GM12878 (cell line): ENCODE measurements at regions not wholly inside any gene's neighbourhood (a gene's known extent, or its start where the extent isn't known, plus 50 kb on each side); places are given as distances from the start of the nearest gene placed in this dataset.
"Not testable (repeated sequence)": the region's sequence is repeated elsewhere in the genome, so short reads cannot be mapped to it uniquely, and the experiment has no call there.

Source experiments
- ATAC-seq: fragments of 200-7000 bp; cut with Tn5 transposase; 3 replicates; pipeline ENCODE4 v1.9.1; 2020; ENCODE audit warnings: mild to moderate bottlenecking, moderate library complexity
- BruUV-seq: library from RNA; stranded (reverse); fragments of 400-500 nt; replicated peaks from 2 replicates; lab custom pipeline; 2021; lab: Mats Ljungman, UMichigan
- CTCF ChIA-PET: fragments of 300-600 bp; sonication (Branson Sonifier 250); formaldehyde crosslinking; extraction: SDS; loops from one replicate; lab custom pipeline; 2021; ENCODE audit warnings: inconsistent platforms; lab: Yijun Ruan, JAX
- POLR2A ChIA-PET: fragments of 350-600 bp; formaldehyde crosslinking; extraction: SDS; loops from one replicate; lab custom pipeline; 2021; ENCODE audit warnings: inconsistent platforms; lab: Charles Lee
- RAD21 ChIA-PET: fragments of 300-600 bp; sonication (Branson Sonifier 250); formaldehyde crosslinking; loops from one replicate; lab custom pipeline; 2023; ENCODE audit warnings: antibody characterized with exemption; ENCODE audit not compliant: unreplicated experiment; lab: Charles Lee
- SMC1A ChIA-PET: fragments of 300-600 bp; sonication (Branson Sonifier 250); formaldehyde crosslinking; loops from one replicate; lab custom pipeline; 2023; ENCODE audit not compliant: unreplicated experiment, uncharacterized antibody; lab: Charles Lee
- DNase-seq: peaks from one replicate; pipeline ENCODE4 v3.0.0-alpha.2; 2011; ENCODE audit warnings: low read depth, low spot score
- FAIRE-seq: peaks from 3 replicates; lab custom pipeline; 2011; peaks lifted over from hg19 to GRCh38; lab: Jason Lieb, UNC
- H2AFZ ChIP-seq: 2 replicates; pipeline ENCODE4 v1.6.0; 2011; ENCODE audit warnings: low read depth, low read length, control low read depth; ENCODE audit not compliant: control insufficient read depth
- H3K27ac ChIP-seq: 2 replicates; pipeline ENCODE4 v1.5.1; 2011; ENCODE audit warnings: control low read depth; ENCODE audit not compliant: control insufficient read depth, insufficient read depth
- H3K27me3 ChIP-seq, 2 experiments: replicated peaks in 1 of 2; 2 replicates each; pipeline versions ENCODE4 v1.6.0 to v1.6.1; 2011; ENCODE audit warnings: low read length in 1 of 2; ENCODE audit not compliant: control insufficient read depth in 2 of 2, insufficient read depth in 2 of 2
- H3K36me3 ChIP-seq, 2 experiments: 2 replicates each; pipeline ENCODE4 v1.5.1; 2011; ENCODE audit warnings: low read length in 1 of 2; ENCODE audit not compliant: control insufficient read depth in 2 of 2, insufficient read depth in 2 of 2
- H3K4me1 ChIP-seq: 2 replicates; pipeline ENCODE4 v1.6.1; 2011; ENCODE audit warnings: mild to moderate bottlenecking, low read length, moderate library complexity, mixed read lengths; ENCODE audit not compliant: control insufficient read depth, insufficient read depth
- H3K4me2 ChIP-seq: 2 replicates; pipeline ENCODE4 v1.6.0; 2011; ENCODE audit warnings: control low read depth; ENCODE audit not compliant: control insufficient read depth, insufficient read depth
- H3K4me3 ChIP-seq: fragments of 200-600 bp; sonication (generic); 2 replicates; pipeline ENCODE4 v1.5.1; 2016
- H3K79me2 ChIP-seq: 2 replicates; pipeline ENCODE4 v1.6.0; 2011; ENCODE audit warnings: low read length; ENCODE audit not compliant: control insufficient read depth, insufficient read depth
- H3K9ac ChIP-seq: 2 replicates; pipeline ENCODE4 v1.8.0; 2011; ENCODE audit warnings: low read length, control low read depth, mixed read lengths; ENCODE audit not compliant: control insufficient read depth, insufficient read depth
- H3K9me3 ChIP-seq: replicated peaks from 3 replicates; pipeline ENCODE4 v1.5.1; 2011; ENCODE audit warnings: mild to moderate bottlenecking, low read length; ENCODE audit not compliant: control insufficient read depth, insufficient read depth
- H4K20me1 ChIP-seq: 2 replicates; pipeline ENCODE4 v1.6.0; 2011; ENCODE audit not compliant: control insufficient read depth, insufficient read depth
- CEBPB ChIP-seq, 2 experiments: fragments of 150-350 bp in 1 of 2; IDR thresholded peaks; 2 replicates each; pipeline ENCODE4 v1.6.1; 2012 to 2014; ENCODE audit warnings: low read depth in 2 of 2, low read length in 2 of 2, borderline replicate concordance in 1 of 2, inconsistent platforms in 1 of 2
- CTCF ChIP-seq, 3 experiments: IDR thresholded peaks in 2 of 3; conservative IDR thresholded peaks in 1 of 3; 2 replicates each; pipeline ENCODE4 v1.5.1; 2011; ENCODE audit warnings: low read depth in 3 of 3, low read length in 3 of 3, mild to moderate bottlenecking in 3 of 3, control low read depth in 2 of 3, moderate library complexity in 2 of 3, inconsistent platforms in 1 of 3, mixed read lengths in 1 of 3; ENCODE audit not compliant: control insufficient read depth in 2 of 3, insufficient read depth in 1 of 3; ENCODE audit errors: extremely low read depth in 1 of 3
- EED ChIP-seq: sonication (generic); IDR thresholded peaks from 2 replicates; pipeline ENCODE4 v1.6.1; 2016; ENCODE audit warnings: antibody characterized with exemption, low read depth
- FOXK2 ChIP-seq: fragments of 450-650 bp; IDR thresholded peaks from 2 replicates; pipeline ENCODE4 v1.6.1; 2017; ENCODE audit warnings: mild to moderate bottlenecking, moderate library complexity
- LARP7 ChIP-seq: fragments of 450-650 bp; IDR thresholded peaks from 2 replicates; pipeline ENCODE4 v1.6.1; 2017; ENCODE audit warnings: mild to moderate bottlenecking
- MTA3 ChIP-seq: IDR thresholded peaks from 2 replicates; pipeline ENCODE4 v1.6.1; 2012; ENCODE audit warnings: low read length, inconsistent platforms, borderline replicate concordance
- TAF1 ChIP-seq: IDR thresholded peaks from 2 replicates; pipeline ENCODE4 v1.6.1; 2011; ENCODE audit warnings: mild to moderate bottlenecking, low read depth, low read length, borderline replicate concordance
- WGBS: methylation state at CpG from one replicate; pipeline ENCODE4 v1.1.6; 2016; ENCODE audit warnings: low lambda C conversion rate; ENCODE audit not compliant: insufficient replicate concordance, insufficient coverage; ENCODE audit errors: missing lambda C conversion rate; 5-methylcytosine and 5-hydroxymethylcytosine counted together
- in situ Hi-C: fragments of 300-500 bp; cut with MboI; formaldehyde crosslinking; loops from 9 replicates; pipeline ENCODE4 v1.14.3; 2018; ENCODE audit warnings: mixed read lengths
- intact Hi-C: fragments of 100-400 bp; cut with micrococcal nuclease; formaldehyde crosslinking; loops from one replicate; pipeline ENCODE4 v1.14.2; 2022; ENCODE audit not compliant: unreplicated experiment
- TF ChIP-seq, protein P1 (sequence below): IDR thresholded peaks from 2 replicates; pipeline ENCODE4 v1.6.1; 2012; ENCODE audit warnings: improper control_type of control experiment, low read depth, low read length; ENCODE audit not compliant: insufficient replicate concordance
- TF ChIP-seq, protein P2 (sequence below): fragments of 450-650 bp; IDR thresholded peaks from 2 replicates; pipeline ENCODE4 v1.6.1; 2016; ENCODE audit warnings: mild to moderate bottlenecking

DNA sequence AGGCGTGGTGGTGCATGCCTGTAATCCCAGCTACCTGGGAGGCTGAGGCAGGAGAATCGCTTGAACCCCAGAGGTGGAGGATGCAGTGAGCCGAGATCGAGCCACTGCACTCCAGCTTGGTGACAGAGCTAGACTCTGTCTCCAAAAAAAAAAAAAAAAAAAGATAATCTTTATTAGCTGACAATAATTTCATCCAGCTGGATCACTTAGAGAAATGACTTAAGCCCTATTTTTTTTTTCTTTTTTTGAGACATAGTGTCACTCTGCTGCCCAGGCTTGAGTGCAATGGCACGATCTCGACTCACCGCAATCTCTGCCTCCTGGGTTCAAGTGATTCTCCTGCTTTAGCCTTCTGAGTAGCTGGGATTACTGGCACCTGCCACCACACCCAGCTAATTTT lies 51.6 kb upstream of the MAP4K4 start:
- intact Hi-C loops, CTCF ChIA-PET, H3K4me1 ChIP-seq, BruUV-seq, H3K27me3 ChIP-seq, H3K9ac ChIP-seq, FAIRE-seq, H3K36me3 ChIP-seq, POLR2A ChIA-PET, H4K20me1 ChIP-seq, H3K27ac ChIP-seq, in situ Hi-C loops, RAD21 ChIA-PET, H3K4me2 ChIP-seq, H3K9me3 ChIP-seq, H3K79me2 ChIP-seq, H2AFZ ChIP-seq, ATAC-seq, DNase-seq, H3K4me3 ChIP-seq: not testable (repeated sequence)
- 75% methylated on average over 7 of the region's 7 CpGs for WGBS
- SMC1A ChIA-PET, result interaction anchor here (0.6 to 1.2 kb wide), 2 partner anchors 26 to 615 kb away, joined by 3 to 4 read pairs; no protein-coding TSS in a partner anchor

DNA sequence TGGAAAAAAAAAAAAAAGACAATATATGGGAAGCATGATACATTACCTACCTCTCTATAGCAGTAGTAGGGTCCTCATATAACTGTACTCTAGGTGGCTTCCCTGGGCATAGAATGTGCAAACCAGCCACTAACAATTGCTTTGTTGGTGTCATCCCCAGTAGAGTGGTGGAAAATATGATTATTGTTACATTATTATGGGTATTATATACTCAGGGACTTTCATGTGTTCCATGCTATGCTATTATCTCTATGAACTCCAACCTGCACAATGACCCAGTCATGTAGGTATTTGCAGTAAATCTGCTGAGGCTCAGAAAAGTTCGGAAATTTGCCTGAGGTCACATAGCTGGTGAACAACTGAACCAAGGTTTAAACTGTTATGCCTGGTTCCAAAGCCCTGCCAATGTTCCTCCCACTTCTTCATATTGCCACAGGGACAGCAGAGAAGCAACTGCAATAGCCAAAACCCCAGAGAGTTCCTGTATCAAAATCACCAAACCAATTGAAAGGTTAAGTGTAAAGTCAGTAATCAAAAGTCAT lies 52.6 kb upstream of the MAP4K4 start:
- H3K27me3 ChIP-seq, result peaks cover 0 to 2% of the 10 kb centered on the region in 2 experiments; a peak in 1 of 4 replicates
- DNase-seq, result no peak
- POLR2A ChIA-PET, result no interaction called here
- H3K9me3 ChIP-seq, result no peaks in the 10 kb centered on the region
- H3K4me2 ChIP-seq, result no peak overlapping the region
- no peak overlapping the region for H3K27ac ChIP-seq
- no peak overlapping the region for H2AFZ ChIP-seq
- H3K79me2 ChIP-seq, result no peaks in the 10 kb centered on the region
- H4K20me1 ChIP-seq, result no peaks in the 10 kb centered on the region
- in situ Hi-C loops, result no loop called here
- H3K4me1 ChIP-seq, result no peaks in the 10 kb centered on the region
- CTCF ChIA-PET, result no interaction called here
- intact Hi-C loops, result no loop called here
- SMC1A ChIA-PET, result no interaction called here
- no peak for ATAC-seq
- no peak overlapping the region for H3K4me3 ChIP-seq
- no peak for FAIRE-seq
- RAD21 ChIA-PET, result no interaction called here
- H3K9ac ChIP-seq, result no peak overlapping the region
- WGBS, result 29% methylated on average over 1 of the region's 1 CpG
- no peaks in the 10 kb centered on the region for H3K36me3 ChIP-seq
- no TSS peak for BruUV-seq
- TF ChIP-seq MTA3 (no peak), CEBPB (IDR thresholded peaks at IDR 0.05; ENCODE audit: borderline replicate concordance in 1 of 2, low read depth in 2 of 2, low read length in 2 of 2) (no peak), LARP7 (no peak), FOXK2 (no peak), TAF1 (no peak), CTCF (IDR thresholded peaks at IDR 0.05 in 2 of 3, conservative IDR thresholded peaks at IDR 0.05 in 1 of 3; ENCODE audit: control insufficient read depth in 2 of 3, extremely low read depth in 1 of 3, insufficient read depth in 1 of 3, low read depth in 3 of 3, low read length in 3 of 3) (no peak), EED (no peak)
- TF ChIP-seq, protein P1, sequence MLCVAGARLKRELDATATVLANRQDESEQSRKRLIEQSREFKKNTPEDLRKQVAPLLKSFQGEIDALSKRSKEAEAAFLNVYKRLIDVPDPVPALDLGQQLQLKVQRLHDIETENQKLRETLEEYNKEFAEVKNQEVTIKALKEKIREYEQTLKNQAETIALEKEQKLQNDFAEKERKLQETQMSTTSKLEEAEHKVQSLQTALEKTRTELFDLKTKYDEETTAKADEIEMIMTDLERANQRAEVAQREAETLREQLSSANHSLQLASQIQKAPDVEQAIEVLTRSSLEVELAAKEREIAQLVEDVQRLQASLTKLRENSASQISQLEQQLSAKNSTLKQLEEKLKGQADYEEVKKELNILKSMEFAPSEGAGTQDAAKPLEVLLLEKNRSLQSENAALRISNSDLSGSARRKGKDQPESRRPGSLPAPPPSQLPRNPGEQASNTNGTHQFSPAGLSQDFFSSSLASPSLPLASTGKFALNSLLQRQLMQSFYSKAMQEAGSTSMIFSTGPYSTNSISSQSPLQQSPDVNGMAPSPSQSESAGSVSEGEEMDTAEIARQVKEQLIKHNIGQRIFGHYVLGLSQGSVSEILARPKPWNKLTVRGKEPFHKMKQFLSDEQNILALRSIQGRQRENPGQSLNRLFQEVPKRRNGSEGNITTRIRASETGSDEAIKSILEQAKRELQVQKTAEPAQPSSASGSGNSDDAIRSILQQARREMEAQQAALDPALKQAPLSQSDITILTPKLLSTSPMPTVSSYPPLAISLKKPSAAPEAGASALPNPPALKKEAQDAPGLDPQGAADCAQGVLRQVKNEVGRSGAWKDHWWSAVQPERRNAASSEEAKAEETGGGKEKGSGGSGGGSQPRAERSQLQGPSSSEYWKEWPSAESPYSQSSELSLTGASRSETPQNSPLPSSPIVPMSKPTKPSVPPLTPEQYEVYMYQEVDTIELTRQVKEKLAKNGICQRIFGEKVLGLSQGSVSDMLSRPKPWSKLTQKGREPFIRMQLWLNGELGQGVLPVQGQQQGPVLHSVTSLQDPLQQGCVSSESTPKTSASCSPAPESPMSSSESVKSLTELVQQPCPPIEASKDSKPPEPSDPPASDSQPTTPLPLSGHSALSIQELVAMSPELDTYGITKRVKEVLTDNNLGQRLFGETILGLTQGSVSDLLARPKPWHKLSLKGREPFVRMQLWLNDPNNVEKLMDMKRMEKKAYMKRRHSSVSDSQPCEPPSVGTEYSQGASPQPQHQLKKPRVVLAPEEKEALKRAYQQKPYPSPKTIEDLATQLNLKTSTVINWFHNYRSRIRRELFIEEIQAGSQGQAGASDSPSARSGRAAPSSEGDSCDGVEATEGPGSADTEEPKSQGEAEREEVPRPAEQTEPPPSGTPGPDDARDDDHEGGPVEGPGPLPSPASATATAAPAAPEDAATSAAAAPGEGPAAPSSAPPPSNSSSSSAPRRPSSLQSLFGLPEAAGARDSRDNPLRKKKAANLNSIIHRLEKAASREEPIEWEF, result no peak
- TF ChIP-seq, protein P2, sequence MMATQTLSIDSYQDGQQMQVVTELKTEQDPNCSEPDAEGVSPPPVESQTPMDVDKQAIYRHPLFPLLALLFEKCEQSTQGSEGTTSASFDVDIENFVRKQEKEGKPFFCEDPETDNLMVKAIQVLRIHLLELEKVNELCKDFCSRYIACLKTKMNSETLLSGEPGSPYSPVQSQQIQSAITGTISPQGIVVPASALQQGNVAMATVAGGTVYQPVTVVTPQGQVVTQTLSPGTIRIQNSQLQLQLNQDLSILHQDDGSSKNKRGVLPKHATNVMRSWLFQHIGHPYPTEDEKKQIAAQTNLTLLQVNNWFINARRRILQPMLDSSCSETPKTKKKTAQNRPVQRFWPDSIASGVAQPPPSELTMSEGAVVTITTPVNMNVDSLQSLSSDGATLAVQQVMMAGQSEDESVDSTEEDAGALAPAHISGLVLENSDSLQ, result no peak
